ENCODE measurements at regions not wholly inside any gene's neighbourhood (a gene's known extent, or its start where the extent isn't known, plus 50 kb on each side); places are given as distances from the start of the nearest gene placed in this dataset.
"Not testable (repeated sequence)": the region's sequence is repeated elsewhere in the genome, so short reads cannot be mapped to it uniquely, and the experiment has no call there.

GRCh38 chr2:12547566-12548170 is 169.1 kb upstream of the TRIB2 start:
- DNase-seq (ENCODE audit: low read depth in 2 of 3, low spot score in 2 of 3) = no peak

- no peak for DNase-seq (ENCODE audit: low read depth in 2 of 3, low spot score in 2 of 3)
These were observed 167.8 kb upstream of the TRIB2 start for GRCh38 chr2:12548906-12549305.

- DNase-seq (ENCODE audit: low read depth in 2 of 3, low spot score in 2 of 3) = no peak
These were observed 167.1 kb upstream of the TRIB2 start for GRCh38 chr2:12549641-12550040.

- no peak for DNase-seq (ENCODE audit: low read depth in 2 of 3, low spot score in 2 of 3)
These were observed 164.6 kb upstream of the TRIB2 start for GRCh38 chr2:12552092-12552491.

- DNase-seq (ENCODE audit: low read depth in 2 of 3, low spot score in 2 of 3) = no peak
These were observed 162.3 kb upstream of the TRIB2 start for GRCh38 chr2:12554224-12555011.

GRCh38 chr2:12555012-12555645 is 161.6 kb upstream of the TRIB2 start:
- peak in 2 of 3 donors; percentile 13 to 37 for DNase-seq (ENCODE audit: low read depth in 2 of 3, low spot score in 2 of 3)

GRCh38 chr2:12556762-12557161 is 160.0 kb upstream of the TRIB2 start:
- no peak for DNase-seq (ENCODE audit: low read depth in 2 of 3, low spot score in 2 of 3)

GRCh38 chr2:12557688-12558087 is 159.0 kb upstream of the TRIB2 start:
- DNase-seq (ENCODE audit: low read depth in 2 of 3, low spot score in 2 of 3) = no peak

- no peak for DNase-seq (ENCODE audit: low read depth in 2 of 3, low spot score in 2 of 3)
These were observed 158.2 kb upstream of the TRIB2 start for GRCh38 chr2:12558519-12558918.

GRCh38 chr2:12560618-12561017 is 156.1 kb upstream of the TRIB2 start:
- no peak for DNase-seq (ENCODE audit: low read depth in 2 of 3, low spot score in 2 of 3)

- no peak for DNase-seq (ENCODE audit: low read depth in 2 of 3, low spot score in 2 of 3)
These were observed 149.3 kb upstream of the TRIB2 start for GRCh38 chr2:12567411-12567810.

- DNase-seq (ENCODE audit: low read depth in 2 of 3, low spot score in 2 of 3) = not testable (repeated sequence)
These were observed 147.2 kb upstream of the TRIB2 start for GRCh38 chr2:12569510-12569909.

- not testable (repeated sequence) for DNase-seq (ENCODE audit: low read depth in 2 of 3, low spot score in 2 of 3)
These were observed 146.8 kb upstream of the TRIB2 start for GRCh38 chr2:12569929-12570328.

GRCh38 chr2:12577091-12577490 is 139.6 kb upstream of the TRIB2 start:
- DNase-seq (ENCODE audit: low read depth in 2 of 3, low spot score in 2 of 3) = no peak

- no peak for DNase-seq (ENCODE audit: low read depth in 2 of 3, low spot score in 2 of 3)
These were observed 139.0 kb upstream of the TRIB2 start for GRCh38 chr2:12577567-12578253.

GRCh38 chr2:12579018-12579417 is 137.7 kb upstream of the TRIB2 start:
- DNase-seq (ENCODE audit: low read depth in 2 of 3, low spot score in 2 of 3) = no peak

GRCh38 chr2:12584338-12584737 is 132.4 kb upstream of the TRIB2 start:
- DNase-seq (ENCODE audit: low read depth in 2 of 3, low spot score in 2 of 3) = no peak

GRCh38 chr2:12585784-12586183 is 131.0 kb upstream of the TRIB2 start:
- DNase-seq (ENCODE audit: low read depth in 2 of 3, low spot score in 2 of 3) = no peak

- no peak for DNase-seq (ENCODE audit: low read depth in 2 of 3, low spot score in 2 of 3)
These were observed 129.5 kb upstream of the TRIB2 start for GRCh38 chr2:12587228-12587627.

GRCh38 chr2:12587729-12588522 is 128.8 kb upstream of the TRIB2 start:
- peak in 2 of 3 donors; percentile 15 to 48 for DNase-seq (ENCODE audit: low read depth in 2 of 3, low spot score in 2 of 3)

- no peak for DNase-seq (ENCODE audit: low read depth in 2 of 3, low spot score in 2 of 3)
These were observed 127.8 kb upstream of the TRIB2 start for GRCh38 chr2:12588986-12589385.

All from hematopoietic multipotent progenitor cell (in vitro differentiated cells).